GM23338 (cell line): ENCODE measurements at regions not wholly inside any gene's neighbourhood (a gene's known extent, or its start where the extent isn't known, plus 50 kb on each side); places are given as distances from the start of the nearest gene placed in this dataset.

Source experiments
- ATAC-seq: fragments of 200-7000 bp; cut with Tn5 transposase; 3 replicates; pipeline ENCODE4 v1.9.1; 2020
- DNase-seq: peaks from one replicate; pipeline ENCODE4 v3.0.0-alpha.2; 2015; ENCODE audit warnings: low spot score
- H2AFZ ChIP-seq: fragments of 200-600 bp; sonication (generic); 2 replicates; pipeline ENCODE4 v1.8.0; 2016; ENCODE audit warnings: antibody characterized with exemption, mild to moderate bottlenecking, moderate library complexity
- H3F3A ChIP-seq: fragments of 200-600 bp; sonication (generic); replicated peaks from 2 replicates; pipeline ENCODE4 v1.8.0; 2017; ENCODE audit warnings: antibody characterized with exemption, mixed run types, low read depth
- H3K27ac ChIP-seq: fragments of 200-600 bp; sonication (generic); 2 replicates; pipeline ENCODE4 v1.6.1; 2016; ENCODE audit warnings: low read depth
- H3K27me3 ChIP-seq: fragments of 200-600 bp; sonication (generic); 2 replicates; pipeline ENCODE4 v1.8.0; 2016; ENCODE audit warnings: mild to moderate bottlenecking, mixed run types, moderate library complexity; ENCODE audit not compliant: insufficient read depth
- H3K36me3 ChIP-seq: fragments of 200-600 bp; sonication (generic); 2 replicates; pipeline ENCODE4 v1.8.0; 2016; ENCODE audit warnings: mild to moderate bottlenecking; ENCODE audit not compliant: insufficient read depth
- H3K4me1 ChIP-seq: fragments of 200-600 bp; sonication (generic); 2 replicates; pipeline ENCODE4 v1.8.0; 2016; ENCODE audit warnings: mild to moderate bottlenecking, moderate library complexity; ENCODE audit not compliant: insufficient read depth
- H3K4me2 ChIP-seq: fragments of 200-600 bp; sonication (generic); 2 replicates; pipeline ENCODE4 v1.7.1; 2017; ENCODE audit warnings: mixed run types
- H3K4me3 ChIP-seq: fragments of 200-600 bp; sonication (generic); 2 replicates; pipeline ENCODE4 v1.6.1; 2016; ENCODE audit warnings: mixed run types
- H3K79me2 ChIP-seq: fragments of 200-600 bp; sonication (generic); replicated peaks from 2 replicates; pipeline ENCODE4 v1.8.0; 2017; ENCODE audit warnings: mild to moderate bottlenecking; ENCODE audit not compliant: insufficient read depth
- H3K9me2 ChIP-seq: fragments of 200-600 bp; sonication (generic); 2 replicates; pipeline ENCODE4 v1.8.0; 2017; ENCODE audit not compliant: insufficient read depth
- H4K20me1 ChIP-seq: fragments of 200-600 bp; sonication (generic); replicated peaks from 2 replicates; pipeline ENCODE4 v1.8.0; 2017; ENCODE audit warnings: mild to moderate bottlenecking; ENCODE audit not compliant: insufficient read depth
- H3K27ac Mint-ChIP-seq: 2 replicates; pipeline ENCODE4 v1.8.0; 2020; ENCODE audit warnings: inconsistent platforms, mild to moderate bottlenecking, moderate library complexity, mixed read lengths
- H3K27me3 Mint-ChIP-seq: 3 replicates; pipeline ENCODE4 v1.8.0; 2022; ENCODE audit warnings: low read depth, mild to moderate bottlenecking, moderate library complexity, mixed read lengths, inconsistent platforms; ENCODE audit not compliant: insufficient read depth, poor library complexity
- H3K36me3 Mint-ChIP-seq: 3 replicates; pipeline ENCODE4 v1.8.0; 2021; ENCODE audit warnings: low read depth, mild to moderate bottlenecking, inconsistent platforms, moderate library complexity, mixed read lengths
- H3K4me1 Mint-ChIP-seq: 3 replicates; pipeline ENCODE4 v1.8.0; 2020; ENCODE audit warnings: mild to moderate bottlenecking, inconsistent platforms, mixed read lengths
- H3K4me3 Mint-ChIP-seq: 3 replicates; pipeline ENCODE4 v1.8.0; 2021; ENCODE audit warnings: moderate library complexity, mild to moderate bottlenecking, inconsistent platforms, mixed read lengths
- H3K9me3 Mint-ChIP-seq: 3 replicates; pipeline ENCODE4 v1.8.0; 2020; ENCODE audit warnings: moderate library complexity, mild to moderate bottlenecking, inconsistent platforms, mixed read lengths
- CREB1 ChIP-seq: fragments of 250-450 bp; sonication (Bioruptor Pico); IDR thresholded peaks from 2 replicates; pipeline ENCODE4 v1.5.0; 2020; ENCODE audit warnings: low read depth, mild to moderate bottlenecking, moderate library complexity
- EZH2 ChIP-seq: fragments of 200-600 bp; sonication (generic); IDR thresholded peaks from one replicate; pipeline ENCODE4 v1.8.0; 2017; ENCODE audit warnings: antibody characterized with exemption, mild to moderate bottlenecking, low read depth; ENCODE audit not compliant: unreplicated experiment
- JUNB ChIP-seq: IDR thresholded peaks from one replicate; pipeline ENCODE4 v1.6.1; 2016; ENCODE audit warnings: antibody characterized with exemption; ENCODE audit not compliant: unreplicated experiment
- TF ChIP-seq, protein P1 (sequence below): IDR thresholded peaks from 2 replicates; pipeline ENCODE4 v1.6.1; 2016; ENCODE audit warnings: antibody characterized with exemption
- TF ChIP-seq, protein P2 (sequence below), 2 experiments: fragments of 200-600 bp in 1 of 2; sonication (generic) in 1 of 2; conservative IDR thresholded peaks; 2 replicates each; pipeline versions ENCODE4 v1.5.1 to v1.6.1; 2016 to 2017; ENCODE audit warnings: antibody characterized with exemption in 2 of 2, low read depth in 2 of 2, mild to moderate bottlenecking in 2 of 2, moderate library complexity in 1 of 2

DNA sequence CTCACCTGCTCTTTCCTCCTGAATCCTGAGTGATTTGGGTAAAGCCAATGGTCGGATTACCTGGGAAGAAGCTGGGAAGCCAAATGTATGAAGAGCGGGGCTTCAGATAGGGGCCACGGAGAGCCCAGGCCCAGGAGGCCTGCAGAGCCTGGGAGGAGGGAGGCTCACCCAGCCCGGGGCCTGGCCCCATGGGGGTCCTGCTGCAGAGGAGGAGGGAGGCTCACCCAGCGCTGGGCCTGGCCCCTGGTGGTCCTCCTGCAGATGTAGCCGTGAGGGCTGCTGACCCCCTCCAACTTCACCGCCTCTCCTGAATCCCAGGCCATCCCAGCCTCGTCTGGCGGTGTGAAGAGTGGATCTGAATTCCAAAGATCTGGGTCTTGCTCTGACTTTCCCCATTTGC is 368.4 kb downstream of the THBS2 start:
- DNase-seq: no peak
- H3K4me3 Mint-ChIP-seq: no peak overlapping the region
- Histone ChIP-seq H3K4me1 (no peaks in the 10 kb centered on the region), H3K36me3 (no peaks in the 10 kb centered on the region), H3K27ac (no peak overlapping the region), H3K9me2 (no peaks in the 10 kb centered on the region), H2AFZ (no peak overlapping the region), H3K4me2 (no peak overlapping the region), H3F3A (no peaks in the 10 kb centered on the region), H4K20me1 (no peaks in the 10 kb centered on the region), H3K27me3 (peaks cover 5% of the 10 kb centered on the region; the same call in 1 of the 2 replicates), H3K4me3 (no peak overlapping the region), H3K79me2 (no peaks in the 10 kb centered on the region)
- TF ChIP-seq, protein P1, sequence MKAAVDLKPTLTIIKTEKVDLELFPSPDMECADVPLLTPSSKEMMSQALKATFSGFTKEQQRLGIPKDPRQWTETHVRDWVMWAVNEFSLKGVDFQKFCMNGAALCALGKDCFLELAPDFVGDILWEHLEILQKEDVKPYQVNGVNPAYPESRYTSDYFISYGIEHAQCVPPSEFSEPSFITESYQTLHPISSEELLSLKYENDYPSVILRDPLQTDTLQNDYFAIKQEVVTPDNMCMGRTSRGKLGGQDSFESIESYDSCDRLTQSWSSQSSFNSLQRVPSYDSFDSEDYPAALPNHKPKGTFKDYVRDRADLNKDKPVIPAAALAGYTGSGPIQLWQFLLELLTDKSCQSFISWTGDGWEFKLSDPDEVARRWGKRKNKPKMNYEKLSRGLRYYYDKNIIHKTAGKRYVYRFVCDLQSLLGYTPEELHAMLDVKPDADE: no peak
- TF ChIP-seq, protein P2, sequence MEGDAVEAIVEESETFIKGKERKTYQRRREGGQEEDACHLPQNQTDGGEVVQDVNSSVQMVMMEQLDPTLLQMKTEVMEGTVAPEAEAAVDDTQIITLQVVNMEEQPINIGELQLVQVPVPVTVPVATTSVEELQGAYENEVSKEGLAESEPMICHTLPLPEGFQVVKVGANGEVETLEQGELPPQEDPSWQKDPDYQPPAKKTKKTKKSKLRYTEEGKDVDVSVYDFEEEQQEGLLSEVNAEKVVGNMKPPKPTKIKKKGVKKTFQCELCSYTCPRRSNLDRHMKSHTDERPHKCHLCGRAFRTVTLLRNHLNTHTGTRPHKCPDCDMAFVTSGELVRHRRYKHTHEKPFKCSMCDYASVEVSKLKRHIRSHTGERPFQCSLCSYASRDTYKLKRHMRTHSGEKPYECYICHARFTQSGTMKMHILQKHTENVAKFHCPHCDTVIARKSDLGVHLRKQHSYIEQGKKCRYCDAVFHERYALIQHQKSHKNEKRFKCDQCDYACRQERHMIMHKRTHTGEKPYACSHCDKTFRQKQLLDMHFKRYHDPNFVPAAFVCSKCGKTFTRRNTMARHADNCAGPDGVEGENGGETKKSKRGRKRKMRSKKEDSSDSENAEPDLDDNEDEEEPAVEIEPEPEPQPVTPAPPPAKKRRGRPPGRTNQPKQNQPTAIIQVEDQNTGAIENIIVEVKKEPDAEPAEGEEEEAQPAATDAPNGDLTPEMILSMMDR (conservative IDR thresholded peaks at IDR 0.05; ENCODE audit: low read depth in 2 of 2): no peak
- no peak for TF ChIP-seq JUNB
- H3K27ac Mint-ChIP-seq: no peak overlapping the region
- no peaks in the 10 kb centered on the region; the same call in 2 of the 3 replicates for H3K36me3 Mint-ChIP-seq
- peaks cover 14% of the 10 kb centered on the region for H3K27me3 Mint-ChIP-seq
- no peak for ATAC-seq
- H3K9me3 Mint-ChIP-seq: no peaks in the 10 kb centered on the region; the same call in 2 of the 3 replicates
- H3K4me1 Mint-ChIP-seq: peaks cover 7% of the 10 kb centered on the region; the same call in 1 of the 3 replicates

DNA sequence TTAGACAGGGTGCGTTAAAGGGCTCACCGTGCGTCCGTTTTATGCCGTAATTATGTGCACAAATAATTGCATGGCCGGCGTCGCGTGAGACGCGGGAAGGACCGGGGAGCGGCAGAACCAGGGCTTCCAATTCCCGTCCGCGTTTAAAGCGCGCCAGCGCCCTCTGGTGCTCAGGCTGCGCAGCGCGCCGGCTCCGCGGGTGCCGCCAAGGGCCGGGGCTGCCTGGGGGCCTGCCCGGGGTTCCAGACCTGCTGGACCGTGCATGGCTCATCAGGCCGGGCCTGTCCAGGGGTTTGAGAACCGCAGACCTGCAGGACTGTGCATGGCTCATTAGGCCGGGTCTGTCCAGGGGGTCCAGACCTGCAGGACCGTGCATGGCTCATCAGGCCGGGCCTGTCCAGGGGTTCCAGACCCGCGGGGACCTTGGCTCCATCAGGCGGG is 369.0 kb downstream of the THBS2 start:
- Histone ChIP-seq H3K4me3 (peak overlapping the region; percentile 30; the same call in 1 of the 2 replicates), H3K4me2 (peak overlapping the region; percentile 68), H3K36me3 (no peaks in the 10 kb centered on the region), H3K4me1 (no peaks in the 10 kb centered on the region), H3K9me2 (no peaks in the 10 kb centered on the region), H4K20me1 (no peaks in the 10 kb centered on the region), H3K79me2 (no peaks in the 10 kb centered on the region), H3K27ac (no peak overlapping the region), H2AFZ (peak overlapping the region; percentile 90), H3K27me3 (peaks cover 5% of the 10 kb centered on the region; the same call in 1 of the 2 replicates), H3F3A (no peaks in the 10 kb centered on the region)
- Mint-ChIP-seq H3K9me3 (no peaks in the 10 kb centered on the region; the same call in 2 of the 3 replicates), H3K27ac (no peak overlapping the region), H3K36me3 (no peaks in the 10 kb centered on the region; the same call in 2 of the 3 replicates), H3K4me1 (peaks cover 7% of the 10 kb centered on the region; the same call in 1 of the 3 replicates), H3K4me3 (peak overlapping the region; percentile 41; the same call in 2 of the 3 replicates), H3K27me3 (peaks cover 14% of the 10 kb centered on the region)
- peak; percentile 76 for DNase-seq
- peak; percentile 96 for ATAC-seq
- TF ChIP-seq CREB1: 0 out of 2 replicates have a peak, but pooled peaks have one; percentile 3
- no peak for TF ChIP-seq EZH2
- TF ChIP-seq, protein P2 (conservative IDR thresholded peaks at IDR 0.05; ENCODE audit: low read depth in 2 of 2): peak; percentile 76 to 89
